VCaP (cell line): ENCODE measurements at regions not wholly inside any gene's neighbourhood (a gene's known extent, or its start where the extent isn't known, plus 50 kb on each side); places are given as distances from the start of the nearest gene placed in this dataset.

Experiments used
- H3K27ac ChIP-seq: fragments of 450-650 bp; 2 replicates; pipeline ENCODE4 v1.5.1; 2017
- CTCF ChIP-seq: fragments of 450-650 bp; conservative IDR thresholded peaks from 2 replicates; pipeline ENCODE4 v1.5.1; 2017; ENCODE audit warnings: mild to moderate bottlenecking, moderate library complexity

GRCh38 chr1:168932539-168932938, 174.0 kb upstream of the ATP1B1 start:
- TF ChIP-seq CTCF: no peak
- no peak overlapping the region for H3K27ac ChIP-seq

GRCh38 chr1:168933141-168933805, 173.2 kb upstream of the ATP1B1 start:
- TF ChIP-seq CTCF: no peak
- H3K27ac ChIP-seq: no peak overlapping the region

GRCh38 chr1:168939110-168939946, 167.2 kb upstream of the ATP1B1 start:
- no peak for TF ChIP-seq CTCF
- H3K27ac ChIP-seq: no peak overlapping the region

GRCh38 chr1:168939947-168940223, 166.6 kb upstream of the ATP1B1 start:
- H3K27ac ChIP-seq: no peak overlapping the region
- TF ChIP-seq CTCF: no peak

- no peak for TF ChIP-seq CTCF
- no peak overlapping the region for H3K27ac ChIP-seq
Observed at GRCh38 chr1:168941640-168942039, 164.8 kb upstream of the ATP1B1 start.

GRCh38 chr1:168942165-168942564, 164.3 kb upstream of the ATP1B1 start:
- no peak for TF ChIP-seq CTCF
- no peak overlapping the region for H3K27ac ChIP-seq

- H3K27ac ChIP-seq: no peak overlapping the region
- no peak for TF ChIP-seq CTCF
Observed at GRCh38 chr1:168945870-168946269, 160.6 kb upstream of the ATP1B1 start.
